Lower leg skin (tissue), 4 donors: ENCODE measurements at regions not wholly inside any gene's neighbourhood (a gene's known extent, or its start where the extent isn't known, plus 50 kb on each side); places are given as distances from the start of the nearest gene placed in this dataset.

Source experiments
- DNase-seq, 2 donors: peaks; one replicate each; pipeline ENCODE4 v3.0.0-alpha.2; 2019; ENCODE audit warnings: low spot score in 2 of 2
- H3K4me3 ChIP-seq: fragments of 200-600 bp; sonication (generic); 2 replicates; pipeline ENCODE4 v1.5.1; 2017; ENCODE audit warnings: mild to moderate bottlenecking, low read depth; ENCODE audit not compliant: poor library complexity, severe bottlenecking
- POLR2A ChIP-seq, 2 donors: fragments of 450-650 bp; IDR thresholded peaks; one replicate each; pipeline ENCODE4 v1.6.1; 2016 to 2017; ENCODE audit warnings: antibody characterized with exemption in 2 of 2, mild to moderate bottlenecking in 1 of 2, moderate library complexity in 1 of 2
- WGBS, 2 donors: methylation state at CpG; one replicate each; pipeline ENCODE4 v1.1.5; 2018; 5-methylcytosine and 5-hydroxymethylcytosine counted together
- intact Hi-C: fragments of 100-400 bp; cut with DNase I; formaldehyde crosslinking; loops from one replicate; pipeline ENCODE4 v1.15.0; 2023; ENCODE audit warnings: low total_unique reads
- TF ChIP-seq, protein P1 (sequence below), 3 donors: fragments of 450-650 bp; IDR thresholded peaks; one replicate each; pipeline ENCODE4 v1.5.1; 2016; ENCODE audit warnings: antibody characterized with exemption in 3 of 3, mild to moderate bottlenecking in 3 of 3, moderate library complexity in 2 of 3

DNA sequence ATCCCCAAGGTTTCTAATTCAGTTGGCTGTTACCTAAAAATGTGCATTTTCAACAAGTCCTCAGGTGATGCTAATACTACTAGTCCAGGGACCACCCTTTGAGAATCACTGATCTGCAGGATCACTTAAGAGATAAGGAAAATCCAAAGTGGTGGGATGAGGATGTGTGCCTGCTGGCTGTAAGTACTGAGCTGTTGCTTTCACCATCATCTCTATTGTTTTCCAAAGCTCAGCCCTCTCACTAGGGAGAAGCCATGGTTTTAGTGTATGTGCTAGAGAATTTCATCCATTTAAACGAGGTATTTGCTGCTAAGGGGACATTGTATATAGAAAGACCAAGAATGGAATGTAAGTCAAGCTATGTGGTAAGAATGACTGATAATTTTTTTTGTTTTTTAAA lies 202.3 kb downstream of the KIF21A start:
- no peak for TF ChIP-seq POLR2A (IDR thresholded peaks at IDR 0.05)
- TF ChIP-seq, protein P1, sequence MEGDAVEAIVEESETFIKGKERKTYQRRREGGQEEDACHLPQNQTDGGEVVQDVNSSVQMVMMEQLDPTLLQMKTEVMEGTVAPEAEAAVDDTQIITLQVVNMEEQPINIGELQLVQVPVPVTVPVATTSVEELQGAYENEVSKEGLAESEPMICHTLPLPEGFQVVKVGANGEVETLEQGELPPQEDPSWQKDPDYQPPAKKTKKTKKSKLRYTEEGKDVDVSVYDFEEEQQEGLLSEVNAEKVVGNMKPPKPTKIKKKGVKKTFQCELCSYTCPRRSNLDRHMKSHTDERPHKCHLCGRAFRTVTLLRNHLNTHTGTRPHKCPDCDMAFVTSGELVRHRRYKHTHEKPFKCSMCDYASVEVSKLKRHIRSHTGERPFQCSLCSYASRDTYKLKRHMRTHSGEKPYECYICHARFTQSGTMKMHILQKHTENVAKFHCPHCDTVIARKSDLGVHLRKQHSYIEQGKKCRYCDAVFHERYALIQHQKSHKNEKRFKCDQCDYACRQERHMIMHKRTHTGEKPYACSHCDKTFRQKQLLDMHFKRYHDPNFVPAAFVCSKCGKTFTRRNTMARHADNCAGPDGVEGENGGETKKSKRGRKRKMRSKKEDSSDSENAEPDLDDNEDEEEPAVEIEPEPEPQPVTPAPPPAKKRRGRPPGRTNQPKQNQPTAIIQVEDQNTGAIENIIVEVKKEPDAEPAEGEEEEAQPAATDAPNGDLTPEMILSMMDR (IDR thresholded peaks at IDR 0.05) = no peak
- 50 to 67% methylated on average over 1 of the region's 1 CpG for WGBS, 2 donors
- H3K4me3 ChIP-seq = no peak overlapping the region
- intact Hi-C loops = no loop called here
- no peak for DNase-seq

GRCh38 chr12:39239490-39240486 lies 203.1 kb downstream of the KIF21A start:
- no peak for DNase-seq
- intact Hi-C loops = no loop called here
- 48 to 54% methylated on average over 5 of the region's 5 CpGs for WGBS, 2 donors

DNA sequence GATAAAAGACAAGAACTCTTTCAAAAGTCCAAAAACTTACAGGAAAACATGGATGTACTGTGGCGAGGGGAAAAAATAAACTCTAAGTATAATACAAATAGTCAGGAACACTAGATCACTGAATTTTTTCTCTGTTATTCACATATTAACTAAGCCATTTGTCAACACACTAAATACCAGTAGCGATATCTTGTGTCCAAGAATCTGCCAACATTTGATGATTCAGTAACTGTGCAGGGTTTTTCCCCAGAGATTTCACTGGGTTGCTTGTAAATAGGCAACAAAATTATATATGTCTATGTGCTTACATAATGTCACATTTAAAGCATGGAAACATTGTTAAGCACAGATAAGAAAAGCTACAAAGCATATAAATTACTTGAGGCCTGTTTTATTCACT lies 205.9 kb downstream of the KIF21A start:
- no peak overlapping the region for H3K4me3 ChIP-seq
- 54 to 57% methylated on average over 2 of the region's 2 CpGs for WGBS, 2 donors
- TF ChIP-seq, protein P1 (IDR thresholded peaks at IDR 0.05) = no peak
- no peak for TF ChIP-seq POLR2A (IDR thresholded peaks at IDR 0.05)
- intact Hi-C loops = no loop called here
- DNase-seq = no peak

More at GRCh38 chr12:39239490-39240486, 203.1 kb downstream of the KIF21A start:
- H3K4me3 ChIP-seq = no peak overlapping the region
- TF ChIP-seq POLR2A (IDR thresholded peaks at IDR 0.05) = no peak
- TF ChIP-seq, protein P1 (IDR thresholded peaks at IDR 0.05) = no peak

- WGBS, 2 donors = 67 to 71% methylated on average over 4 of the region's 4 CpGs
Observed at GRCh38 chr12:39235990-39236767, 206.7 kb downstream of the KIF21A start.

GRCh38 chr12:39230086-39230485 lies 212.8 kb downstream of the KIF21A start:
- TF ChIP-seq, protein P1 (IDR thresholded peaks at IDR 0.05) = no peak
- no peak for TF ChIP-seq POLR2A (IDR thresholded peaks at IDR 0.05)
- DNase-seq = no peak
- H3K4me3 ChIP-seq = no peak overlapping the region
- WGBS, 2 donors = 75 to 82% methylated on average over 3 of the region's 3 CpGs
- intact Hi-C loops = no loop called here

More at GRCh38 chr12:39235990-39236767, 206.7 kb downstream of the KIF21A start:
- H3K4me3 ChIP-seq = no peak overlapping the region
- TF ChIP-seq POLR2A (IDR thresholded peaks at IDR 0.05) = no peak
- TF ChIP-seq, protein P1 (IDR thresholded peaks at IDR 0.05) = no peak
- DNase-seq = no peak
- intact Hi-C loops = no loop called here
